NCI-H82 treated with DMSO at 0.1 percent for 48 hours (cell line): ENCODE measurements at regions not wholly inside any gene's neighbourhood (a gene's known extent, or its start where the extent isn't known, plus 50 kb on each side); places are given as distances from the start of the nearest gene placed in this dataset.

Experiments
- DNase-seq: peaks from one replicate; lab custom pipeline; 2025; ENCODE audit not compliant: unreplicated experiment; lab: John Stamatoyannopoulos, UW

DNA sequence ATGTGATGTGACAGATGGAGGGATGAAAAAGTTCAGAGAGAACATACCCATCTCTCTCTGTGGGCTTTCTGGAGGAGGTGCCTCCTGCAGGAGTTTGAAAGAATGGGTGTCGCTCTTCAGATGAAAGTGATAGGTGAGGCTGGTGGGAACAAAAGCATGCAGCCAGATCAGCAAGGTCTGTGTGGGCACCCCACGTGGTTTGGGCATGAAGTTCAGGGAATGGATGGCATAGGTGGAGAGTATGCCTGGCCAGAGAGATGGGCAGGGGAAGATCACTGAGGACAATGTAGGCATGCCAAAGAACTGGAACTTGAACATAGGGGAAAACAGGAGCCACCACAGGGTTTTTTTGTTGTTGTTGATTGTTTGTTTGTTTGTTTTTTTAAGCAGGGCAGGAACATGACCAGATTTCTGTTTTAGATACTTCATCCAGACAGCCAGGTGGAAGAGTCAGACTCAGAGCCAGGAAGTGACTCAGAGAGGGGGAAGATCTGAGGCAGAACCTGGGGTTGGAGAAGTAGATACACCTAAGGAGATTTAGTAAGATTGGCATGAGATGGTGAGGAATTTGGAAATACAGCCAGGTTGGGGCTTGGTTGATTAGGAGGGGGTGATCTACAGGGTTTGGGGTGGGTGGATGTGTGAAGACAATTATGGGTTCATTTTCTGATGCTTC is 64.8 kb upstream of the CLSTN2 start:
- no peak for DNase-seq

DNA sequence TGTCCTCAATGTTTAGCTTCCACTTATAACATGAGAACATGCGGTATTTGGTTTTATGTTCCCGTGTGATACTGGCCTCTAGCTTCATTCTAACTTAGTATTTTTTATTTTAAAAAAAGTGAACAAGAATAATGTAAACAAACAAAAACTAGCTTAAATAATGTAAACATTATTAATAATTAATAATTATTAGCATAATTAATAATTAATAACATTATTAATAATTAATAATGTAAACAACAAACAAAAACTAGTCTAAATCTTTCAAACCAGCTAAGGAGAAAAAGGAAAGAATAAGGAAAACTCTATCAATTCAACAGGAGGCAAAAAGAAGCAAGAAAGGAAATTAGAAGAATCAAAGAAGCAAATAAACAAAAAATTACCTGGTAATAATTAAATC is 66.2 kb upstream of the CLSTN2 start:
- no peak for DNase-seq

DNA sequence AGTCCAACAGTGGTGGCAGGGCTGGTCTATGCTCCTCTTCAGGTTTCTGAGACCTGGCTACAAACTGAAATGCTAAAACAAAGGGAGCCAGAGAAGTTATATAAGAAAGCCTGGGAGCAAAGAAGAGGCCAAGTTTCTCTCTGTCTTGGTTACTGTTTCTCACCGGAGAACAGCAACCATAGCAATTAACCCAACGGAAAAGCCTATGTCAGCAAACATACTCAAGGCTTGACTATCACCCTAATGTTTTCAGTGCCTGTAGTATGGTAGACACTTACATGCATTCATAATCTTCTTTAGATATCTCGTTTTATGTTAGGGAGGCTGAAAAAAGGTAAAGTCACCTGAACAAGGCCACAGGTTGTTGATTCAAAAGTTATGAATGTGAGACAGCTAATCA is 86.3 kb upstream of the CLSTN2 start:
- no peak for DNase-seq

GRCh38 chr3:139846729-139847128 is 88.3 kb upstream of the CLSTN2 start:
- DNase-seq: no peak

DNA sequence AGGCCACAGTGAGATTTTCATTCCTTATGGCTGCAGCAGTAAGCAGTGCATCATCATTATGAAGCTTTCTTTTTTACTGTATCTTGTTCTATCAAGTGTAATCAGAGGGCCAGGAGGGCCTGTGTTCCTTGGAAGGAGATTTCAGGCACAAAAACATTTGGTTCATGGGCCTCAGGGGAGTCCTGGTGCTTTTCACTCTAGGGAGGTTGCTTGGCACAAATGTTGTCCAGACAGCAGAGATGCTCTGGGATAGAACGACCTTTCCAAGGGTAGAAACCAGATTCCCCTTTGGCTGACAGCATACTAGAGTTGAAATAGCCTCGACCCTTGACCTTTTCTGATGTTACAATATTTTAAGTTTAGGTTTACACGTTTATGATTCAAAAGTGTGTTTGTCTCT is 95.3 kb upstream of the CLSTN2 start:
- DNase-seq: no peak

GRCh38 chr3:139839014-139839413 is 96.0 kb upstream of the CLSTN2 start:
- DNase-seq: no peak

- no peak for DNase-seq
Measured at GRCh38 chr3:139838269-139838957, 96.6 kb upstream of the CLSTN2 start.

DNA sequence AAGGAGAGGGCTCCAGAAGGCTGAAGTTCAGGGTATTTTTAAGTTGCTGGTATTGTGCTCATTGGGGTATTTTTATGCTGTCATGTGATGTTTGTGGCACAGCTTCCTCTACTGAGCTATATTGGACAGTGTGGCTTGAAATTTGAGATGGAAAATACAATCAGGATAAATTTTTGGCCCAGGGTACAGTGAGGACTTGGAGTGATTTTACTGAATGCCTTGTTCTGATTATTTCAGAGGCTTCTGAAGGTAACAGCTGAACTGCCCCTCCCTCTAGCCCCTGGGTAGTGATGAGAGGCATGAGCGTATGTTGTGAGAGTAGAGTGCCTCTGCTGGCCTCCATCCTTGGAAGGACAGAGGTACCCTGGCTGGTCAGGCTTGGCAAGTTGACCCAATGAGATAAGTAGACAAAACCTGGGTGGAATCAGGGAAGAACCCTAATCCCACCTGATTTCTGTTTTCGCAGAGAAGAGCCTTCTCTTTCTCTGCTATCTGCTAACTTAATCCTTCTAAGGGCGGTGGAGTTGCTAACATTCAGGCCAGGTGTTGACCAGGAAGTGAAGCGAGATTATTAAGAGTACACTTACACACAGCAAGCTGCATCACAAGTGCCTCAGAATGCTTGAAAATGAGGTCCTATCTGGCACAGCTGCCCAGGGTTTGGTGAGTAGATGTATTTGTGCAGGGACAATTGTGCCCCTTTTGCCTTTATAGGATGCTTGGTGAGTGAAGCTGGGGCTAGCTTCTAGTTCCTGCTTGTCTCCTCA is 98.1 kb upstream of the CLSTN2 start:
- no peak for DNase-seq

DNA sequence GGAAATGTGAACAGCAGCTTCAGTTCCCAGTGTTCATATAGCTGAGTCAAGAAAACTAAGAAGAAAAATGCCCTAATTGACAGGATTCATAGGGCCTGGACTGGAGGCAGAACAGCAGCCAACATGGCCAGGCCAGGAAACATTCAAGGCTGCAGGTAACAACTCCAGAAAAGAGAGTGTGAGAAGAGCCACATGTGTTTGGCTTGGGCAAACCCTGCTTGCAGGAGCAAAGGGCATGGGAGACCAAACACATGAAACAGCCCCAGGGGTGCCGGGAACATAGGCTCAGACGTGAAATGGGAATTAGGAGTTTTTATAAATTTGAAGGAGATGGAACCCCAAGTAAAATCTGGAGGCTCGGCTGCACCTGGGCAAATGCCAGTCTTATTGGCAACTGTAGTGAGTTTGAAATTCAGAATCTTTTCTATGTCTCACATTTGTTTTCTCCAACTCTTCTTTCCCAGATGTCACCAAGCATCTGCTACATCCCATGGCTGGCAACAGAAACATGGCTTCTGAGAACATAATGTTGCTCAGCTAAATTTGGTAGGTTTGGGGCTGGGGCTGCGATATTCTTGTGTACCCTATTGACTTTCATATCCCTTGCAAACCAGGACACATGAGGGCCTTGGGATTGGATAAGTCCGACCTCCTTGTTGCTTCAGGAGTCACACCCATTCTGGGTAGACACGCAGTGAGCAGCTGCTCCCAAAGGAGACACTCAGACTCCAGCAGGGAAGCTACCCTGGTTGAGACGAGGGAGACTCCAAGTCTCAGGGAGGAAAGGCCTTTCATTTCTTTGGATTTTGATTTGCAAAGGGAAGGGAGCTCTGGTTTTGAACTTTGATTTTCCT is 98.9 kb upstream of the CLSTN2 start:
- no peak for DNase-seq

DNA sequence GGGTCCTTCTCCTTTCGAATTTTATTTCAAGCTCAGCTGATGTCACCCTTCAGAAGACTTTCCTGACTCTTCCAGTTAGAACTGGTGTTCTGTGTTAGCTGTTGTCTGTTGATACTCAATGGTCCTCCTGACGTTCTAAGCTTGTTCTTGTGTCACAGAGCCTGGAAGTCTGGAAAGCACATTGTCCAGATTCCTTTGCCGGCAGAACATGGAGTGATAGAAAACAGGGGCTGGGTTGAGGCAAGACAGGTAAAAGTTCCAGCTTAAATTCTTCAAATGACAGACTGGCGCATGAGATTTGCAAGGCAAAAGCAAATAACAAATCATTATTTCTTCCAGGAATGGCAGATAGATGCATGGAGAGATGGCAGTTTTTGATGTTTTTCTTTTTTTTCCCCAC is 102.0 kb upstream of the CLSTN2 start:
- no peak for DNase-seq

- no peak for DNase-seq
Measured at GRCh38 chr3:139830817-139831216, 104.2 kb upstream of the CLSTN2 start.

GRCh38 chr3:139827833-139828232 is 107.2 kb upstream of the CLSTN2 start:
- DNase-seq: no peak

DNA sequence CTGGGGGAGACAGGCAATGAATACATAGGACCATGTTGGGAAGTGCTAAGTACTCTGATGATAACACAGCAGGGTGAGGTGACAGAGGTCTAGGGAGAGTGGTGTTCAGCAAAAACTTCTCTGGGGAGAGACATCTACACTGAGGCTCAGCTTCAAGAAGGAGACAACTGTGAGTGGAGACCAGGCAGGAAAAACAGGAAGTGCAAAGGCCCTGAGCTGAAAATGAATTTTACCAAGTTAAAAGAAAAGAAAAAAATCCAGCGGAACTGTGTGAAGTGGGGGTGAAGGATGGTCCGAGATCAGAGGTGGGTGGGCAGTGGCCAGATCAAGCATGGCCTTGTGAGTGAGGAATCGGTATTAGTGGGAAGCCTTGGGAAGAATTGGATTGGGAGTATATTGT is 110.1 kb upstream of the CLSTN2 start:
- DNase-seq: no peak

- no peak for DNase-seq
Measured at GRCh38 chr3:139814646-139815045, 120.3 kb upstream of the CLSTN2 start.

DNA sequence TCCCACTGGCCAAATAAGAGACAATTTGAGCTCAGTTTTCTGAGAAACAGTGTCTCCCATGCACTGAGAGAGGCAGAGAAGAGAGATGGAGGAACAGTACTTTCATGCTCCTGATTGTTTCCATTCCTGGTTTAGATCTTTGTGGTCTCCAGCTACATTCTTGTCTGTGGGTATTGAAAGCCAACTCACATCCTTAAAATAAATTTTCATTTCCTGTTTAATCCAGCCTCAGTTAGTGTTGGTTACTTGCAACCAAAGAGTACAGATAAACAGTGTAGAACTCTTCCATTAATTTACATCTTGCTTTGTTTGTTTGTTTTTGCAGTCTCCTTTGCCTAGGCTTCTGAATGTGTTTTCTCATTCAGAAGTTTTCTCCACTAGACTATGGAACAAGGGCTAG is 123.7 kb upstream of the CLSTN2 start:
- DNase-seq: no peak

DNA sequence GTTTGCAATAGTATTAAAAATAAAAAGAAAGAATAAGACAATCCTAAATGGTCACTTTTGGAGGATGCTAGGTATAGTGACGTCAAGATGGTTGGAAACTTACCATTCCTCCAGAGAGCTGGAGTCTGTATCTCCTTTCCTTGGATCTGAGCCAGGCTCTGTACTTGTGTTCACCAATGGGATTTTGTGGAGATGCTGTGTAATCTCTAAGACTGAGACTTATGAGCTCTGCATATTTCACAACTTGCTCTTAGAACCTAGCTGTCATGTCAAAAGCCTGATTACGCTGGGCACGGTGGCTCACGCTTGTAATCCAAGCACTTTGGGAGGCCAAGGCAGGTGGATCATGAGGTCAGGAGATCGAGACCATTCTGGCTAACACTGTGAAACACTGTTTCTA is 126.8 kb upstream of the CLSTN2 start:
- DNase-seq: no peak

GRCh38 chr3:139803294-139803693 is 125.5 kb upstream of the NMNAT3 start:
- no peak for DNase-seq

GRCh38 chr3:139797724-139798343 is 120.1 kb upstream of the NMNAT3 start:
- no peak for DNase-seq

DNA sequence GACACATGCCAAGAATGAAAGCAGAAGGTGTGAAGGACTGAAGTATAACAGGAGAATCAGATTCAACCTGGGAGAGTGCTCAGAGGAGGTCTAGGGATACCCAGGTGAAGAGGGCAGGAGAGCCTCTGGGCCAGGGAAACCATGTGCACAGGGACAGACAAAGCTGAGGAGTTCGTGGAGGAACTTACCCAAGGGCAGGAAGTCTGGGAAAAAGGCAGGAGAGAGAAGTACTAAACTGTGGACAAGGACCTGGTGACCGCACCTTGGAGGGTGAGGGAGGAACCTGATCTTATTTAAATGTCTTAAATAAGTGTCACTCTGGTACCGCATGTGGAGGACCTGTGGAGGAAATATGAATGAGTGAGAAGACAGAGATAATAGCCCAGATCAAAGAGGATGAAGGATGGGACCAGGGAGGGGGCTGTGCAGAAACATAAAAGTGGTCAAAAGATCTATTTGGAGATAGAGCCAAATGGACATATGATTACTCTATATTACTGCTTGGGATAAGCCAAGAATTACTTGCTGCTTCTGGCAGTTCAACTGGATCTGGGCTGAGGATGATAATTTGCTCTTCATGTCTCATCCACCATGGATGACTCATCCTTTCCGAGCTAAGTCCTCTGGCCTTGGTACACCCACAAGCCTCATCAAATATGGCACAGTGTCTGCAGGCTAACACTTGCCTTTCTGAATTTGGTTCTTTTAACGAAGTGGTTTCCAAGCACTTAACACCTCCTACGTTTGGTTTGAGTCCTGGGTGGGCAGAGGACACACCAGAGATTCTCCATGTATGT is 116.9 kb upstream of the NMNAT3 start:
- DNase-seq: no peak

DNA sequence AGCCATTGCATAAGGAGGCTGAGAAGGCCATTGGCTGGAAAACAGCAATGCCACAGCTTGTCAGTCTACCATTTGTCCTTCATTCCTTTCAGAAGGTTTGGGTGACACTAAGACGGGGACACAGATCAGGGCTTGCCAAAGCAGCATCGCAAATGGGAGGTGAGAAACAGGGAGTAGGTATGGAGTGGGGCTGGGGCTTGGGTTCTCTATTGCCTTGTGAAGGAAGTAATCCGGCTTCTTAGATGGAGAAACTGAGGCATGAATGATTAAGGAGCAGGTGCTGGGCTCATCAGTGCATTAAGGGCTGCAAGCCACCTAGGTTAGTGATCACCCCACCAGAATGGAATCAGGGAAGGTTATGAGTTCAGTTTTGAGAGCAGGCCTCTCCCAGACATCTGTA is 115.6 kb upstream of the NMNAT3 start:
- DNase-seq: no peak
